IMR-90 (cell line): ENCODE measurements at regions not wholly inside any gene's neighbourhood (a gene's known extent, or its start where the extent isn't known, plus 50 kb on each side); places are given as distances from the start of the nearest gene placed in this dataset.
A peak's percentile ranks its signal among the peaks of the same experiment; 100 is the strongest.

Experiments
- ATAC-seq: fragments of 200-7000 bp; cut with Tn5 transposase; 2 replicates; pipeline ENCODE4 v1.9.1; 2020; ENCODE audit warnings: low read depth, mild to moderate bottlenecking, moderate library complexity
- BruUV-seq: library from RNA; stranded (reverse); fragments of 400-500 nt; replicated peaks from 2 replicates; lab custom pipeline; 2021; lab: Mats Ljungman, UMichigan
- CTCF ChIA-PET: fragments of 300-600 bp; formaldehyde crosslinking; extraction: SDS; loops from one replicate; lab custom pipeline; 2021; ENCODE audit warnings: antibody characterized with exemption; lab: Yijun Ruan, JAX
- POLR2A ChIA-PET: fragments of 300-600 bp; sonication (Branson Sonifier 250); formaldehyde crosslinking; loops from one replicate; lab custom pipeline; 2022; ENCODE audit warnings: antibody characterized with exemption; ENCODE audit not compliant: unreplicated experiment; lab: Charles Lee
- DNase-seq: peaks from one replicate; pipeline ENCODE4 v3.0.0; 2013
- H2AFZ ChIP-seq: replicated peaks from 2 replicates; pipeline ENCODE3; 2013; ENCODE audit warnings: low read length, mild to moderate bottlenecking; ENCODE audit not compliant: poor library complexity
- H2AK5ac ChIP-seq: 2 replicates; pipeline ENCODE4 v1.6.1; 2013; ENCODE audit warnings: low read depth, low read length, inconsistent platforms
- H2AK9ac ChIP-seq: replicated peaks from 2 replicates; pipeline ENCODE3; 2013; ENCODE audit warnings: mild to moderate bottlenecking, low read depth, low read length, moderate library complexity; ENCODE audit not compliant: poor library complexity
- H2BK120ac ChIP-seq: 2 replicates; pipeline ENCODE4 v1.6.1; 2013; ENCODE audit warnings: low read depth, low read length, inconsistent platforms
- H2BK15ac ChIP-seq: 3 replicates; pipeline ENCODE4 v1.6.1; 2013; ENCODE audit warnings: low read depth, low read length, inconsistent platforms
- H2BK20ac ChIP-seq: 2 replicates; pipeline ENCODE4 v1.6.1; 2013; ENCODE audit warnings: low read depth, mild to moderate bottlenecking, inconsistent platforms, low read length, moderate library complexity
- H2BK5ac ChIP-seq: 2 replicates; pipeline ENCODE4 v1.6.1; 2013; ENCODE audit warnings: mild to moderate bottlenecking, low read depth, low read length, inconsistent platforms; ENCODE audit not compliant: poor library complexity, severe bottlenecking
- H3K14ac ChIP-seq: replicated peaks from 2 replicates; pipeline ENCODE4 v1.6.1; 2013; ENCODE audit warnings: low read depth, low read length, inconsistent platforms
- H3K18ac ChIP-seq: 2 replicates; pipeline ENCODE4 v1.6.1; 2013; ENCODE audit warnings: low read depth, low read length, control low read depth
- H3K23ac ChIP-seq: 2 replicates; pipeline ENCODE4 v1.6.1; 2013; ENCODE audit warnings: low read depth, low read length, inconsistent platforms
- H3K27ac ChIP-seq: 2 replicates; pipeline ENCODE4 v1.5.1; 2013; ENCODE audit warnings: mild to moderate bottlenecking, control low read depth, low read length; ENCODE audit not compliant: insufficient read depth
- H3K27me3 ChIP-seq: 2 replicates; pipeline ENCODE4 v1.6.1; 2013; ENCODE audit warnings: low read length; ENCODE audit not compliant: control insufficient read depth, insufficient read depth
- H3K36me3 ChIP-seq: 2 replicates; pipeline ENCODE4 v1.6.1; 2013; ENCODE audit warnings: low read length, mixed read lengths; ENCODE audit not compliant: control insufficient read depth, insufficient read depth
- H3K4ac ChIP-seq: 2 replicates; pipeline ENCODE4 v1.6.1; 2013; ENCODE audit warnings: low read depth, low read length, inconsistent platforms
- H3K4me1 ChIP-seq: 2 replicates; pipeline ENCODE4 v1.6.1; 2013; ENCODE audit warnings: low read length, mixed read lengths; ENCODE audit not compliant: control insufficient read depth, insufficient read depth
- H3K4me2 ChIP-seq: 2 replicates; pipeline ENCODE4 v1.6.1; 2013; ENCODE audit warnings: low read depth, mild to moderate bottlenecking, control low read depth, low read length, moderate library complexity
- H3K4me3 ChIP-seq: 2 replicates; pipeline ENCODE4 v1.5.1; 2013; ENCODE audit warnings: low read depth, mild to moderate bottlenecking, control low read depth, low read length, moderate library complexity; ENCODE audit not compliant: insufficient read depth
- H3K56ac ChIP-seq: 2 replicates; pipeline ENCODE4 v1.6.1; 2013; ENCODE audit warnings: low read length, inconsistent platforms; ENCODE audit not compliant: insufficient read depth; ENCODE audit errors: extremely low read depth
- H3K79me1 ChIP-seq, 2 experiments: 2 replicates each; pipeline ENCODE4 v1.6.1; 2013; ENCODE audit warnings: low read length in 2 of 2, inconsistent platforms in 1 of 2, low read depth in 1 of 2
- H3K9ac ChIP-seq: 2 replicates; pipeline ENCODE4 v1.6.1; 2013; ENCODE audit warnings: low read depth, low read length, control low read depth
- H3K9me1 ChIP-seq: 2 replicates; pipeline ENCODE4 v1.6.1; 2013; ENCODE audit warnings: low read length, inconsistent platforms; ENCODE audit not compliant: insufficient read depth
- H3K9me3 ChIP-seq: 2 replicates; pipeline ENCODE4 v1.6.1; 2013; ENCODE audit warnings: low read length; ENCODE audit not compliant: control insufficient read depth, insufficient read depth
- H4K20me1 ChIP-seq: 2 replicates; pipeline ENCODE4 v1.6.1; 2013; ENCODE audit warnings: low read length, inconsistent platforms; ENCODE audit not compliant: insufficient read depth
- H4K5ac ChIP-seq: 2 replicates; pipeline ENCODE4 v1.6.1; 2013; ENCODE audit warnings: mild to moderate bottlenecking, low read depth, low read length, control low read depth
- H4K8ac ChIP-seq, 2 experiments: 2 replicates each; pipeline ENCODE4 v1.6.1; 2013; ENCODE audit warnings: low read depth in 2 of 2, low read length in 2 of 2, control low read depth in 1 of 2, inconsistent platforms in 1 of 2
- H4K91ac ChIP-seq: 2 replicates; pipeline ENCODE4 v1.6.1; 2013; ENCODE audit warnings: low read depth, low read length, inconsistent platforms; ENCODE audit not compliant: insufficient read depth
- CEBPB ChIP-seq: IDR thresholded peaks from 2 replicates; pipeline ENCODE4 v1.6.1; 2012; ENCODE audit warnings: low read depth, low read length, improper control_type of control experiment
- MXI1 ChIP-seq: IDR thresholded peaks from 2 replicates; pipeline ENCODE4 v1.6.1; 2012; ENCODE audit warnings: low read depth, mild to moderate bottlenecking, low read length, moderate library complexity, borderline replicate concordance
- NFE2L2 ChIP-seq: fragments of 150-350 bp; IDR thresholded peaks from 2 replicates; pipeline ENCODE4 v1.6.1; 2016; ENCODE audit warnings: low read depth, mild to moderate bottlenecking, low read length
- RCOR1 ChIP-seq: IDR thresholded peaks from 2 replicates; pipeline ENCODE4 v1.6.1; 2012; ENCODE audit warnings: mild to moderate bottlenecking, low read length, improper control_type of control experiment; ENCODE audit not compliant: insufficient replicate concordance
- WGBS, 2 experiments: methylation state at CpG; one replicate each; pipeline versions ENCODE4 v1.1.5 to v1.1.7; 2013; ENCODE audit warnings: missing lambda C conversion rate in 2 of 2; ENCODE audit not compliant: insufficient read length in 1 of 2; ENCODE audit errors: extremely low coverage in 2 of 2; 5-methylcytosine and 5-hydroxymethylcytosine counted together
- dilution Hi-C: fragments of 300-500 bp; cut with HindIII; formaldehyde crosslinking; loops from one replicate; pipeline ENCODE4 v1.14.3; 2018; ENCODE audit warnings: low sequenced_read_pairs; ENCODE audit not compliant: unreplicated experiment
- in situ Hi-C: fragments of 300-500 bp; cut with MboI; formaldehyde crosslinking; loops from 3 replicates; pipeline ENCODE4 v1.14.3; 2019; ENCODE audit warnings: low sequenced_read_pairs, inconsistent platforms, mixed read lengths
- intact Hi-C: fragments of 100-400 bp; cut with micrococcal nuclease; formaldehyde crosslinking; loops from 2 replicates; pipeline ENCODE4 v1.10.0; 2022
- TF ChIP-seq, protein P1 (sequence below): conservative IDR thresholded peaks from 2 replicates; pipeline ENCODE4 v1.5.1; 2012; ENCODE audit warnings: mild to moderate bottlenecking, low read depth, low read length, improper control_type of control experiment

DNA sequence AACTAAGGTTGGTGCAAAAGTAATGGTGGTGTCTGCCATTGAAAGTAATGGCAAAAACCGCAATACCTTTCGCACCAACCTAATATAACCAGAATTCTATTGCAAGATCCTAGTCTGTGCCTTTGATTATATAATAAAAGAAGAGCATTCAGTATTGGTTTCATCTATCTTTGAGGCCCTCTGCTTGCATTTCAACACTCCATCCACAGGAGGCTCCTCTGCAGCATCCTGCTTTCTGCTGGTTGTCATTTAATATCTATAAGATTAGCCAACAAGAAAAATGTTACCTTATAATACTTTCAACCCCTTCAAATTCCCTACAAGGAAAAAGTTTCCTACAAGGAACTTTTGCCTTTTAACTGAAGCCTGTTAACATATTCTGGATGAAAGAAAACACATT, 139.2 kb downstream of the CDCA7 start:
- in situ Hi-C loops (no loop called here), dilution Hi-C loops (no loop called here), intact Hi-C loops (no loop called here)
- Histone ChIP-seq H3K23ac (no peak overlapping the region), H3K4me1 (0 out of 2 replicates have a peak, but pooled peaks cover 2% of the 10 kb centered on the region), H2AK9ac (no peak overlapping the region), H4K5ac (no peak overlapping the region), H2BK15ac (no peak overlapping the region), H3K9me3 (no peaks in the 10 kb centered on the region), H3K4ac (no peak overlapping the region), H3K27ac (no peak overlapping the region), H2AK5ac (no peak overlapping the region), H3K79me1 (no peaks in the 10 kb centered on the region), H2BK5ac (no peak overlapping the region), H3K4me2 (no peak overlapping the region), H2BK120ac (no peak overlapping the region), H3K9ac (no peak overlapping the region), H3K27me3 (peaks cover 2% of the 10 kb centered on the region), H2BK20ac (no peak overlapping the region), H3K18ac (no peak overlapping the region), H3K56ac (no peak overlapping the region), H4K8ac (no peak overlapping the region), H3K9me1 (no peaks in the 10 kb centered on the region), H3K36me3 (no peaks in the 10 kb centered on the region), H2AFZ (no peak overlapping the region), H3K14ac (no peak overlapping the region), H3K4me3 (no peak overlapping the region), H4K20me1 (no peaks in the 10 kb centered on the region), H4K91ac (no peak overlapping the region)
- TF ChIP-seq RCOR1 (no peak), MXI1 (no peak), CEBPB (no peak), NFE2L2 (no peak)
- TF ChIP-seq, protein P1, sequence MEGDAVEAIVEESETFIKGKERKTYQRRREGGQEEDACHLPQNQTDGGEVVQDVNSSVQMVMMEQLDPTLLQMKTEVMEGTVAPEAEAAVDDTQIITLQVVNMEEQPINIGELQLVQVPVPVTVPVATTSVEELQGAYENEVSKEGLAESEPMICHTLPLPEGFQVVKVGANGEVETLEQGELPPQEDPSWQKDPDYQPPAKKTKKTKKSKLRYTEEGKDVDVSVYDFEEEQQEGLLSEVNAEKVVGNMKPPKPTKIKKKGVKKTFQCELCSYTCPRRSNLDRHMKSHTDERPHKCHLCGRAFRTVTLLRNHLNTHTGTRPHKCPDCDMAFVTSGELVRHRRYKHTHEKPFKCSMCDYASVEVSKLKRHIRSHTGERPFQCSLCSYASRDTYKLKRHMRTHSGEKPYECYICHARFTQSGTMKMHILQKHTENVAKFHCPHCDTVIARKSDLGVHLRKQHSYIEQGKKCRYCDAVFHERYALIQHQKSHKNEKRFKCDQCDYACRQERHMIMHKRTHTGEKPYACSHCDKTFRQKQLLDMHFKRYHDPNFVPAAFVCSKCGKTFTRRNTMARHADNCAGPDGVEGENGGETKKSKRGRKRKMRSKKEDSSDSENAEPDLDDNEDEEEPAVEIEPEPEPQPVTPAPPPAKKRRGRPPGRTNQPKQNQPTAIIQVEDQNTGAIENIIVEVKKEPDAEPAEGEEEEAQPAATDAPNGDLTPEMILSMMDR, result peak; percentile 20; the same call in 1 of the 2 replicates
- DNase-seq, result no peak
- BruUV-seq, result no TSS peak
- CTCF ChIA-PET, result no interaction called here
- WGBS, 2 experiments, result no CpG with 5 or more reads among the region's 2 CpGs
- no peak for ATAC-seq
- POLR2A ChIA-PET, result no interaction called here
